Occipital lobe (tissue), 1 donor: ENCODE measurements at regions not wholly inside any gene's neighbourhood (a gene's known extent, or its start where the extent isn't known, plus 50 kb on each side); places are given as distances from the start of the nearest gene placed in this dataset.
"Not testable (repeated sequence)": the region's sequence is repeated elsewhere in the genome, so short reads cannot be mapped to it uniquely, and the experiment has no call there.

ENCODE experiments used
- DNase-seq: peaks from one replicate; lab custom pipeline; 2025; lab: John Stamatoyannopoulos, UW

DNA sequence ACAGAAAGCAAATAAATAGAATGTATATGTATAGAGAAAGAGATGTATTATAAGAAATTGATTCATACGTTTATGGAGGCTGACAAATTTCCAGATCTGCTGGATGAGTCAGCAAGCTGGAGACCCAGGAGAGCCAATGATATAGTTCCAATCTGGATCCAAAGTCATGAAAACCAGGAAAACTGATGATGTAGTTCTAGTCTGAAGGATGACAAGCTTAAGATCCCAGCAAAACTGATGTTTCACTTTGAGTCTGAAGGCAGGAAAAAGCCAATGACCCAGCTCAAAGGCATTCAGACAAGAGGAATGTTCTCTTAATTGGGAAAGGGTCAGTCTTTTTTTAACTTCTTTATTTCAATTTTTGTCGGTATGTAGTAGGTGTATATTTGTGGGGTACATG, 102.6 kb downstream of the LHFPL1 start:
- no peak for DNase-seq

DNA sequence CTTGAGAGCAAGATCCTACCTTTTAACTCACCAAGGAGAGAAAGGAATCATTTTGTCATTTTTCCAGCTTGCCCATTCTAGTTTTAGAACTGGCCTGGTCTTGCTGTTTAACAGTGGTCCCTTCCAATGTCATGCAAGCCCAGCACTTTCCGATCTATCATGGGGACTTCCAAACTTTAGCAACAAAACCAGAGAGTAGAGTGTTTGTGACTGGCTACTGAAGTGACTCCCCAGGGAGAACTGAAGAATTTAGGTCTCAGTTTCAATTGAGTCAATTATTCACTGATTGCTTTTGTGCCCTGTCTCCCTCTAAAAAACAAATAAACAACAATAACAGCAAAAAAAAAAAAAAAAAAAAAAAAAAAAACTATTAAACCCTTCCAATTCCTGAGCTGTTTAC, 108.3 kb downstream of the LHFPL1 start:
- DNase-seq = no peak

- no peak for DNase-seq
Observed at GRCh38 chrX:112555831-112556230, 123.9 kb downstream of the LHFPL1 start.

DNA sequence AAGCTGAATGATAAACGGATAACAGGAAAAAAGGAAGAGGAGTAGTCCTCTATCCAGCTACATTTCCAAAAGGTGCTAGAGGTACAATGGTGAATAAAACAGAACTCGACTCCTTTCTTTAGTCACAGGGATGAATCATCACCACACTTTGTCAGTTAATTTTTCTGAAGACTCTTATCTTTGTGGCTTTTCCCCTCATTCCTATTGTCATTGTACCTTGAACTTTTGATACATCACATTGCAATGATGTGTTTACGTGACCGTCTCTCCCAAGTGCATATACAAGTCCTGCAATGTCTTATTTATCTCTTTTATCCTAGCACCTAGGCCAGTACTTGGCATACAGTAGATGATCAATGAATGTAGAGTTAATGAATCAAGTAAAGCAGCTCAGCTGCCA, 134.7 kb downstream of the LHFPL1 start:
- no peak for DNase-seq

DNA sequence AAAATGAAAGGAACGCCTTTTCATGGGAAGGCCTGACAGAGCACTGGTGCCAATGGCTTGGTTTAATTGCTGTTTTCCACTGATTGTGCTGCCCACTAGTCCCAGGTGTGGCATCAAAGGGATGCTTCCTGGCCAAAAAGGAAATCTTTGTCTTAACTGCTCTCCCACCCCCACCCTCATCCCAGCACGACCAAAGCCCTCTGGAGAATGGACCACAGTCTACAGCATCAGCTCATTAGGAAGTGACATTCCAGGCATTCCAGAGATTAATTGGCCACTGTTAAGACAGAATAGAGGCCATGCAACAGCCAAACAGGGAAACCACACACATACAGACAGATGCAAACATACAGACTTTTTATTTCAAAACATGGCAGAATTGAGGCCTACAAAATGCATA, 143.2 kb downstream of the LHFPL1 start:
- no peak for DNase-seq

- DNase-seq = no peak
Observed at GRCh38 chrX:112527903-112528302, 151.8 kb downstream of the LHFPL1 start.

DNA sequence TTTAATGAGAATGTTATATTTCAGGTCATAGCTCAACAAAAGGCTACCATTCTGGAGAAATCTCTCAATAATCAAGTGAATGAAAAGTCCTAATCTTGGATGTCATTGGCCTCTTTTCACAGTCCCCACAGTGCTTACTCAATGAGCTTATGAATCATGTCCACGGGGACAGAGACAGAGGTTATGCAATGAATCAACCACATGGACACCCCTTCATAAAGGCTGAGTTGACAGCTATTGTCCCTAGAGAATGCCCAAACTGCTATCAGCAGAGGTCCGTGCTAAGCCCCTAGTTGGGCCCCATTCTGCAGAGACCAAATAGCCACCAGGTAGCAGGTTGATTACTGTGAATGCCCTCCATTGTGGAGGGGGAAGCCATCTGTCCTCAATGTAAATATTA, 158.1 kb downstream of the LHFPL1 start:
- DNase-seq = no peak

DNA sequence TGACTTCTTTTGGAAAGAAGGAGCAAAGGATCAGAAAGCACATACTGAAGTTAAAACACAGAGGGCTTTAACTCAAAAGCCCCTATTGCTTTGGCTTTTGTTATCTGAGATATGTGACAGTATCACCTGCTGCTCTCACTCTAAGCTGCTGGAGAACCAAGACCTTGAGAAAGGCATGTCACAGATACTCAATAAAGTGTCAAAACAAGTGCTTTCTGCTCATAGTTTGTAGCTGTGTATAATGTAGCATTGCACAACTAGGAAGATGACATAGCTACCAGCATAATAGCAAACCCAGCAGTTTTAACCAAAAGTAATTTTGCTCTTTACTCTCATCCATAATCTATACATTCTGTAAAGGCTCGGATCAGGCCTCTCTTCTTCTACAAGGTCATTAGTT, 159.6 kb downstream of the LHFPL1 start:
- DNase-seq = no peak

DNA sequence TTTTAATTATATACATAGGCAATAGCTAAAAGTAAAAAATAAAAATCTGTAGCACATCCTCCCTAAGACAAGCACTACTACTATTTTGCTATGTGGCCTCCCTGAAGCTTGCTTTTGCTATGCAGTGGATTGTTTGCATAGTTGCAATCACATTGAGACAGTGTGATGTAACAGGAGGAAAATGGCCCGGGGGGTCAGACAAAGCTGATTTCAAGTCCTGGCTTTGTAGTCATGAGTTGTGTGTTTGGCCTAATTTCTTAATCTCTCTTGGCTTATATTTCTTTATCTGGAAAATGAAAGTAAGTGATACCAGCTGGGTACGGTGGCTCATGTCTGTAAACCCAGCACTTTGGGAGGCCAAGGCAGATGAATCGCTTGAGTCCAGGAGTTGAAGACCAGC, 166.6 kb downstream of the LHFPL1 start:
- no peak for DNase-seq

- DNase-seq = no peak
Observed at GRCh38 chrX:112512509-112512908, 167.2 kb downstream of the LHFPL1 start.

GRCh38 chrX:112510629-112511028, 169.1 kb downstream of the LHFPL1 start:
- no peak for DNase-seq

DNA sequence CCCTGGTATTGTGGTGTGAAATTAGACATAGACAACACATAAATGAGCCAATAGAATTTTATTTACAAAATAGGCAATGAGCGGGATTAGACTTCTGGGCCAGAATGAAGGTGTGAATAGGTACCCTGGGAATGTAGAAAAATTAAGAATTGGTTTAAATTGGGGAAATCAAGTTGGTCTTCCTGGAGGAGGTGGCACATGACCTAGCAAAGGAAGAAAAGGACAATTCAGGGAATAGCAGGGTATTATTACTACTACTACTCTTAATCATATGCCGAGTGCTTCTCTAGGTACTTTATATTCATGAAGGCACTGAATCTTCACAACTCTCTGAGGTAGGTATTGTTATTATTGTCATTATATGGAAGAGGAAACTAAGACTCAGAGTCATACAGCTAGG, 202.1 kb downstream of the LHFPL1 start:
- no peak for DNase-seq

DNA sequence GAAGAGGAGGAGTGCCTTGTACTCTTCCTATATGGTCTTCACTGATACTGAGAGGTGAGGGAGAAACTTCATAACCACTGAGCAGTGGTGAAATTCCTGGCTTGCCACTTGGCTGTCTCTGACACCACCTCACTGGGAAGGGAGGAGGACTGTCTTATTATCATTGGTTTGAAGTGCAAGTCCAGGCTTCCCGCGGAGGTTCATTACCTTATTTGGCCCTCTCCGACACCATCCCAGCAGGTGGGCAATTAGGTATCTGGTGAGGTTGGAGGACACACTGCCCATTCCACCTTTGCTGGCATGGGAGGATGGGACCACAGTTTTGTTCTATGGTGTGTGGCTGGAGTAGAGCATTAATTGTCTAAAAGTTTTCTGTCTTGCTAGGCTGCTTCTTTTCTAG, 206.1 kb downstream of the LHFPL1 start:
- DNase-seq = no peak

GRCh38 chrX:112470551-112470950, 209.2 kb downstream of the LHFPL1 start:
- DNase-seq = no peak

DNA sequence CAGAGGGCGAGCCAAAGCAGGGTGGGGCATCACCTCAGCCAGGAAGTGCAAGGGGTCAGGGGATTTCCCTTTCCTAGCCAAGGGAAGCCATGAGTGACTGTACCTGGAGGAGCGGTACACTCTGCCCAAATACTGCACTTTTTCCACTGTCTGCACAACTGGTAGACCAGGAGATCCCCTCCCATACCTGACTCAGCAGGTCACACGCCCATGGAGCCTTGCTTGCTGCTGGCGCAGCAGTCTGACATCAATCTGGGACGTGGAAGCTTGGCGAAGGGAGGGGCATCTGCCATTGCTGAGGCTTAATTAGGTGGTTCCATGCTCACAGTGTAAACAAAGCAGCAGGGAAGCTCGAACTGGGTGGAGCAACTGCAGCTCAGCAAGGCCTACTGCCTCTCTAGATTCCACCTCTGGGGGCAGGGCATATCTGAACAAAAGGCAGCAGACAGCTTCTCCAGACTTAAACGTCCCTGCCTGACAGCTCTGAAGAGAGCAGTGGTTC, 217.7 kb downstream of the LHFPL1 start:
- DNase-seq = not testable (repeated sequence)

- DNase-seq = no peak
Observed at GRCh38 chrX:112457788-112458187, 221.9 kb downstream of the LHFPL1 start.

GRCh38 chrX:112450810-112451209, 228.9 kb downstream of the LHFPL1 start:
- no peak for DNase-seq

- no peak for DNase-seq
Observed at GRCh38 chrX:112440277-112440676, 239.5 kb downstream of the LHFPL1 start.

GRCh38 chrX:112424166-112424565, 255.6 kb downstream of the LHFPL1 start:
- DNase-seq = no peak

- no peak for DNase-seq
Observed at GRCh38 chrX:112391313-112391712, 288.4 kb downstream of the LHFPL1 start.

- DNase-seq = not testable (repeated sequence)
Observed at GRCh38 chrX:112381649-112382298, 298.0 kb downstream of the LHFPL1 start.

DNA sequence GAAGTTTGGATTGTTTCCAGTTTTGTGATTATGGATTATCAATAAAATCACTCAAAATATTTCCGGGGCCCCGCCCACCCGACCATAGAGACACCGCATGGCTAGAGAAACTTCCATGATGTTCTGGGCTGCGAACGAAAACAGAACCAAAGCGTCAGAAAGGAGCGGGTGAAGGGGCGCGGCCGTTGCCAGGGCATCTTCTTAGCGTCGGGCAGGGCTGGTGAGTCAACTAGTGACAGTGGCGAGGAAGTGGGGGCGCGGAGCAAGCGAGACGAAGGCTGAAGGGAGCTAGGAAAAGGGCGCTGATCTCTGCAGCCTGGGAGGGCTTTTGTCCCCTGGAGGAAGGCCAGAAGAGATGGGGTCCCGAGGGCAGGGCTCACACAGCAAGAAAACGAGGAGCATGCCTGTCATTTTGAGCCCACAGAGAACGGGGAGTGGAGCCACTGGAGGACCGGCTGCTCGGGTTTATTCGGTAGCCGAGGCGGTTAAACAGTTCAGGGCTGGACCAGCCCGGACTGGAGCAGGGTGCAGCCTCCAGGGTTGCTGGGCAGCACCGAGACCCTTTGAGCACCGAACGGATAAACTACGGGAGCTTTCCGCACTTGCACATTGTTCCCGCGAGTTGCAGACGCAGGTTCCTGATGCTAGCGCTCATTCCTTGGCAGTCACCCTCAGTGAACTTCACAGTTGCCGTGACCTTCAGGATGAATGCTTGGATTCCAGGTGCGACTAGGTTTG, 298.1 kb upstream of the TRPC5 start:
- DNase-seq = no peak

- no peak for DNase-seq
Observed at GRCh38 chrX:112377481-112377880, 294.9 kb upstream of the TRPC5 start.
